Mesendoderm (in vitro differentiated cells): ENCODE measurements at regions not wholly inside any gene's neighbourhood (a gene's known extent, or its start where the extent isn't known, plus 50 kb on each side); places are given as distances from the start of the nearest gene placed in this dataset.

Experiments
- DNase-seq: peaks from one replicate; pipeline ENCODE4 v3.0.0; 2013
- H2AK5ac ChIP-seq: 2 replicates; pipeline ENCODE4 v1.6.1; 2013; ENCODE audit warnings: low read length, inconsistent platforms
- H2BK120ac ChIP-seq: 2 replicates; pipeline ENCODE4 v1.6.1; 2013; ENCODE audit warnings: low read depth, mild to moderate bottlenecking, low read length, moderate library complexity, mixed read lengths
- H2BK15ac ChIP-seq: replicated peaks from 2 replicates; pipeline ENCODE4 v1.6.1; 2013; ENCODE audit warnings: low read depth, mild to moderate bottlenecking, moderate library complexity
- H2BK5ac ChIP-seq: 2 replicates; pipeline ENCODE4 v1.6.1; 2013; ENCODE audit warnings: low read length, inconsistent platforms
- H3K18ac ChIP-seq: 2 replicates; pipeline ENCODE4 v1.6.1; 2013; ENCODE audit warnings: mild to moderate bottlenecking, low read length, mixed read lengths
- H3K23ac ChIP-seq: one replicate; pipeline ENCODE4 v1.6.1; 2013; ENCODE audit warnings: low read length
- H3K27ac ChIP-seq: 2 replicates; pipeline ENCODE4 v1.5.1; 2013; ENCODE audit warnings: low read depth, mild to moderate bottlenecking, inconsistent platforms, low read length, moderate library complexity
- H3K27me3 ChIP-seq: 2 replicates; pipeline ENCODE4 v1.6.1; 2013; ENCODE audit warnings: low read length, control low read depth, mild to moderate bottlenecking, inconsistent platforms; ENCODE audit not compliant: insufficient read depth, poor library complexity
- H3K36me3 ChIP-seq: 2 replicates; pipeline ENCODE4 v1.6.1; 2013; ENCODE audit warnings: low read length, inconsistent platforms; ENCODE audit not compliant: control insufficient read depth, insufficient read depth
- H3K4ac ChIP-seq: one replicate; pipeline ENCODE4 v1.6.1; 2013; ENCODE audit warnings: low read depth, mild to moderate bottlenecking, low read length, moderate library complexity
- H3K4me1 ChIP-seq: 2 replicates; pipeline ENCODE4 v1.6.1; 2013; ENCODE audit warnings: low read depth, low read length, inconsistent platforms; ENCODE audit not compliant: control insufficient read depth
- H3K4me2 ChIP-seq: 2 replicates; pipeline ENCODE4 v1.6.1; 2013; ENCODE audit warnings: low read length
- H3K4me3 ChIP-seq: 2 replicates; pipeline ENCODE4 v1.5.1; 2013; ENCODE audit warnings: mild to moderate bottlenecking, low read length
- H3K56ac ChIP-seq: one replicate; pipeline ENCODE4 v1.6.1; 2013; ENCODE audit warnings: low read length
- H3K79me1 ChIP-seq: 2 replicates; pipeline ENCODE4 v1.6.1; 2013; ENCODE audit warnings: low read length, inconsistent platforms
- H3K79me2 ChIP-seq: 2 replicates; pipeline ENCODE4 v1.6.1; 2013; ENCODE audit warnings: mild to moderate bottlenecking, low read length; ENCODE audit not compliant: control insufficient read depth, insufficient read depth
- H3K9ac ChIP-seq: 2 replicates; pipeline ENCODE4 v1.6.1; 2013; ENCODE audit warnings: low read length, inconsistent platforms
- H4K5ac ChIP-seq: one replicate; pipeline ENCODE4 v1.6.1; 2013; ENCODE audit warnings: low read length
- H4K8ac ChIP-seq: one replicate; pipeline ENCODE4 v1.6.1; 2013; ENCODE audit warnings: low read depth, mild to moderate bottlenecking, control low read depth, low read length, moderate library complexity
- WGBS: extraction: QIAGEN DNeasy Blood & Tissue Kit; methylation state at CpG from one replicate; pipeline ENCODE4 v1.1.7; 2013; ENCODE audit warnings: low lambda C conversion rate, missing lambda C conversion rate; ENCODE audit not compliant: insufficient coverage; ENCODE audit errors: extremely low coverage; 5-methylcytosine and 5-hydroxymethylcytosine counted together

- no peak overlapping the region for H4K5ac ChIP-seq
- no peak overlapping the region for H3K27ac ChIP-seq
- no peaks in the 10 kb centered on the region for H3K4me1 ChIP-seq
- H3K79me1 ChIP-seq, result no peaks in the 10 kb centered on the region
- H2BK5ac ChIP-seq, result no peak overlapping the region
- H2BK120ac ChIP-seq, result no peak overlapping the region
- H2BK15ac ChIP-seq, result no peak overlapping the region
- no peak overlapping the region for H4K8ac ChIP-seq
- no peak overlapping the region for H3K23ac ChIP-seq
- H3K18ac ChIP-seq, result no peak overlapping the region
- H3K9ac ChIP-seq, result no peak overlapping the region
- H3K4ac ChIP-seq, result no peak overlapping the region
- no peak overlapping the region for H2AK5ac ChIP-seq
- no peaks in the 10 kb centered on the region for H3K27me3 ChIP-seq
- no peaks in the 10 kb centered on the region for H3K79me2 ChIP-seq
- no CpG with 5 or more reads among the region's 2 CpGs for WGBS
- H3K4me3 ChIP-seq, result no peak overlapping the region
- H3K4me2 ChIP-seq, result no peak overlapping the region
- no peak overlapping the region for H3K56ac ChIP-seq
- no peak for DNase-seq
- H3K36me3 ChIP-seq, result no peaks in the 10 kb centered on the region
These were observed 2378.4 kb upstream of the WWC1 start for GRCh38 chr5:165913059-165913458.

- Histone ChIP-seq H3K4ac (no peak overlapping the region), H3K18ac (no peak overlapping the region), H3K4me3 (no peak overlapping the region), H3K4me2 (no peak overlapping the region), H3K23ac (no peak overlapping the region), H2BK5ac (no peak overlapping the region), H3K79me2 (no peaks in the 10 kb centered on the region), H3K36me3 (no peaks in the 10 kb centered on the region), H2BK120ac (no peak overlapping the region), H4K8ac (no peak overlapping the region), H2BK15ac (no peak overlapping the region), H3K27ac (no peak overlapping the region), H3K9ac (no peak overlapping the region), H2AK5ac (no peak overlapping the region), H3K27me3 (no peaks in the 10 kb centered on the region), H3K79me1 (no peaks in the 10 kb centered on the region), H4K5ac (no peak overlapping the region), H3K4me1 (no peaks in the 10 kb centered on the region), H3K56ac (no peak overlapping the region)
- no peak for DNase-seq
- WGBS, result no CpG with 5 or more reads among the region's 6 CpGs
These were observed 2377.0 kb upstream of the WWC1 start for GRCh38 chr5:165914456-165914855.

GRCh38 chr5:165919196-165919595 lies 2372.2 kb upstream of the WWC1 start:
- H3K27me3 ChIP-seq, result no peaks in the 10 kb centered on the region
- H3K23ac ChIP-seq, result no peak overlapping the region
- no peak for DNase-seq

GRCh38 chr5:165920655-165921054 lies 2370.8 kb upstream of the WWC1 start:
- H2BK5ac ChIP-seq, result no peak overlapping the region
- no peak overlapping the region for H4K8ac ChIP-seq
- no peak overlapping the region for H3K27ac ChIP-seq
- no peak overlapping the region for H3K18ac ChIP-seq
- H3K23ac ChIP-seq, result no peak overlapping the region
- DNase-seq, result no peak
- no peak overlapping the region for H2AK5ac ChIP-seq
- H2BK15ac ChIP-seq, result no peak overlapping the region
- H3K9ac ChIP-seq, result no peak overlapping the region
- no peaks in the 10 kb centered on the region for H3K36me3 ChIP-seq
- no peak overlapping the region for H3K4ac ChIP-seq
- H3K56ac ChIP-seq, result no peak overlapping the region
- H3K4me3 ChIP-seq, result no peak overlapping the region
- no peaks in the 10 kb centered on the region for H3K79me2 ChIP-seq
- no peak overlapping the region for H4K5ac ChIP-seq
- H3K4me2 ChIP-seq, result no peak overlapping the region
- no peaks in the 10 kb centered on the region for H3K4me1 ChIP-seq
- no peaks in the 10 kb centered on the region for H3K27me3 ChIP-seq
- H3K79me1 ChIP-seq, result no peaks in the 10 kb centered on the region
- no CpG with 5 or more reads among the region's 1 CpG for WGBS
- H2BK120ac ChIP-seq, result no peak overlapping the region

More at GRCh38 chr5:165919196-165919595, 2372.2 kb upstream of the WWC1 start:
- H3K4me3 ChIP-seq, result no peak overlapping the region
- no peaks in the 10 kb centered on the region for H3K79me2 ChIP-seq
- no peak overlapping the region for H2BK120ac ChIP-seq
- no peak overlapping the region for H3K4ac ChIP-seq
- H3K4me1 ChIP-seq, result no peaks in the 10 kb centered on the region
- WGBS, result no CpG with 5 or more reads among the region's 20 CpGs
- no peak overlapping the region for H2AK5ac ChIP-seq
- H4K5ac ChIP-seq, result no peak overlapping the region
- no peak overlapping the region for H2BK5ac ChIP-seq
- no peak overlapping the region for H4K8ac ChIP-seq
- H3K79me1 ChIP-seq, result no peaks in the 10 kb centered on the region
- no peak overlapping the region for H2BK15ac ChIP-seq
- H3K9ac ChIP-seq, result no peak overlapping the region
- H3K27ac ChIP-seq, result no peak overlapping the region
- no peak overlapping the region for H3K56ac ChIP-seq
- H3K18ac ChIP-seq, result no peak overlapping the region
- no peak overlapping the region for H3K4me2 ChIP-seq
- H3K36me3 ChIP-seq, result no peaks in the 10 kb centered on the region

- Histone ChIP-seq H2BK5ac (no peak overlapping the region), H2BK15ac (no peak overlapping the region), H3K27me3 (no peaks in the 10 kb centered on the region), H3K56ac (no peak overlapping the region), H3K4me2 (no peak overlapping the region), H3K23ac (no peak overlapping the region), H4K8ac (no peak overlapping the region), H2AK5ac (no peak overlapping the region), H3K4me3 (no peak overlapping the region), H2BK120ac (no peak overlapping the region), H4K5ac (no peak overlapping the region), H3K4me1 (no peaks in the 10 kb centered on the region), H3K4ac (no peak overlapping the region), H3K27ac (no peak overlapping the region), H3K79me2 (no peaks in the 10 kb centered on the region), H3K79me1 (no peaks in the 10 kb centered on the region), H3K9ac (no peak overlapping the region), H3K36me3 (no peaks in the 10 kb centered on the region), H3K18ac (no peak overlapping the region)
- WGBS, result no CpG with 5 or more reads among the region's 6 CpGs
- DNase-seq, result no peak
These were observed 2362.5 kb upstream of the WWC1 start for GRCh38 chr5:165928971-165929370.

- no peaks in the 10 kb centered on the region for H3K27me3 ChIP-seq
- WGBS, result no CpG with 5 or more reads among the region's 4 CpGs
- no peak overlapping the region for H2BK120ac ChIP-seq
- no peaks in the 10 kb centered on the region for H3K79me2 ChIP-seq
- no peak overlapping the region for H3K23ac ChIP-seq
- H2AK5ac ChIP-seq, result no peak overlapping the region
- H3K4me2 ChIP-seq, result no peak overlapping the region
- no peaks in the 10 kb centered on the region for H3K79me1 ChIP-seq
- no peak overlapping the region for H3K4ac ChIP-seq
- no peak overlapping the region for H3K4me3 ChIP-seq
- H3K18ac ChIP-seq, result no peak overlapping the region
- no peak overlapping the region for H4K8ac ChIP-seq
- H3K9ac ChIP-seq, result no peak overlapping the region
- H3K56ac ChIP-seq, result no peak overlapping the region
- no peaks in the 10 kb centered on the region for H3K4me1 ChIP-seq
- H3K27ac ChIP-seq, result no peak overlapping the region
- H2BK5ac ChIP-seq, result no peak overlapping the region
- no peak for DNase-seq
- no peaks in the 10 kb centered on the region for H3K36me3 ChIP-seq
- H2BK15ac ChIP-seq, result no peak overlapping the region
- H4K5ac ChIP-seq, result no peak overlapping the region
These were observed 2350.9 kb upstream of the WWC1 start for GRCh38 chr5:165940541-165940940.
